ENCODE measurements at regions not wholly inside any gene's neighbourhood (a gene's known extent, or its start where the extent isn't known, plus 50 kb on each side); places are given as distances from the start of the nearest gene placed in this dataset.

GRCh38 chr15:97052513-97052912 lies 722.0 kb downstream of the NR2F2 start:
- no peak overlapping the region for H2AFZ ChIP-seq (ENCODE audit: low read length)
- H3K4me1 ChIP-seq (ENCODE audit: low read length): no peaks in the 10 kb centered on the region
- H3K4me3 ChIP-seq (ENCODE audit: low read length): no peak overlapping the region
- TF ChIP-seq EZH2 (optimal IDR thresholded peaks at IDR 0.05; ENCODE audit: low read depth, low read length) (no peak), CTCF (IDR thresholded peaks at IDR 0.05; ENCODE audit: low read length) (no peak), EZH2phosphoT487 (IDR thresholded peaks at IDR 0.05; ENCODE audit: low read length) (no peak)
- H3K79me2 ChIP-seq (ENCODE audit: low read length): no peaks in the 10 kb centered on the region
- no peaks in the 10 kb centered on the region for H3K9me3 ChIP-seq (replicated peaks; ENCODE audit: insufficient read depth, low read length)
- H4K20me1 ChIP-seq (ENCODE audit: insufficient read depth, low read length): no peaks in the 10 kb centered on the region
- H3K27ac ChIP-seq (ENCODE audit: low read length): no peak overlapping the region
- H3F3A ChIP-seq (ENCODE audit: insufficient read depth, low read length): no peaks in the 10 kb centered on the region
- no peak for DNase-seq
- no peaks in the 10 kb centered on the region for H3K9me2 ChIP-seq (replicated peaks; ENCODE audit: insufficient read depth, low read length)
- H3K36me3 ChIP-seq (replicated peaks; ENCODE audit: insufficient read depth, low read length): no peaks in the 10 kb centered on the region
- H3K4me2 ChIP-seq (ENCODE audit: low read depth, low read length): no peak overlapping the region
- no peaks in the 10 kb centered on the region for H3K27me3 ChIP-seq (replicated peaks; ENCODE audit: insufficient read depth, low read length)
- H3K9ac ChIP-seq (ENCODE audit: low read length): no peak overlapping the region

GRCh38 chr15:97053635-97054034 lies 723.1 kb downstream of the NR2F2 start:
- Histone ChIP-seq H3F3A (ENCODE audit: insufficient read depth, low read length) (no peaks in the 10 kb centered on the region), H3K27me3 (replicated peaks; ENCODE audit: insufficient read depth, low read length) (no peaks in the 10 kb centered on the region), H3K4me1 (ENCODE audit: low read length) (no peaks in the 10 kb centered on the region), H3K9me3 (replicated peaks; ENCODE audit: insufficient read depth, low read length) (no peaks in the 10 kb centered on the region), H2AFZ (ENCODE audit: low read length) (no peak overlapping the region), H3K9me2 (replicated peaks; ENCODE audit: insufficient read depth, low read length) (no peaks in the 10 kb centered on the region), H3K27ac (ENCODE audit: low read length) (no peak overlapping the region), H3K4me2 (ENCODE audit: low read depth, low read length) (no peak overlapping the region), H4K20me1 (ENCODE audit: insufficient read depth, low read length) (no peaks in the 10 kb centered on the region), H3K79me2 (ENCODE audit: low read length) (no peaks in the 10 kb centered on the region), H3K36me3 (replicated peaks; ENCODE audit: insufficient read depth, low read length) (no peaks in the 10 kb centered on the region), H3K4me3 (ENCODE audit: low read length) (no peak overlapping the region), H3K9ac (ENCODE audit: low read length) (no peak overlapping the region)
- TF ChIP-seq EZH2 (optimal IDR thresholded peaks at IDR 0.05; ENCODE audit: low read depth, low read length) (no peak), CTCF (IDR thresholded peaks at IDR 0.05; ENCODE audit: low read length) (no peak), EZH2phosphoT487 (IDR thresholded peaks at IDR 0.05; ENCODE audit: low read length) (no peak)
- DNase-seq: no peak

- no peaks in the 10 kb centered on the region for H3F3A ChIP-seq (ENCODE audit: insufficient read depth, low read length)
- no peaks in the 10 kb centered on the region for H3K4me1 ChIP-seq (ENCODE audit: low read length)
- no peak overlapping the region for H2AFZ ChIP-seq (ENCODE audit: low read length)
- no peaks in the 10 kb centered on the region for H3K9me2 ChIP-seq (replicated peaks; ENCODE audit: insufficient read depth, low read length)
- H3K9ac ChIP-seq (ENCODE audit: low read length): no peak overlapping the region
- H3K4me3 ChIP-seq (ENCODE audit: low read length): no peak overlapping the region
- H4K20me1 ChIP-seq (ENCODE audit: insufficient read depth, low read length): no peaks in the 10 kb centered on the region
- no peak overlapping the region for H3K4me2 ChIP-seq (ENCODE audit: low read depth, low read length)
- no peak for TF ChIP-seq EZH2phosphoT487 (IDR thresholded peaks at IDR 0.05; ENCODE audit: low read length)
- TF ChIP-seq CTCF (IDR thresholded peaks at IDR 0.05; ENCODE audit: low read length): no peak
- no peak for TF ChIP-seq EZH2 (optimal IDR thresholded peaks at IDR 0.05; ENCODE audit: low read depth, low read length)
- H3K9me3 ChIP-seq (replicated peaks; ENCODE audit: insufficient read depth, low read length): no peaks in the 10 kb centered on the region
- no peak overlapping the region for H3K27ac ChIP-seq (ENCODE audit: low read length)
- no peaks in the 10 kb centered on the region for H3K27me3 ChIP-seq (replicated peaks; ENCODE audit: insufficient read depth, low read length)
- no peaks in the 10 kb centered on the region for H3K36me3 ChIP-seq (replicated peaks; ENCODE audit: insufficient read depth, low read length)
- DNase-seq: no peak
- no peaks in the 10 kb centered on the region for H3K79me2 ChIP-seq (ENCODE audit: low read length)
Observed at GRCh38 chr15:97057503-97057902, 727.0 kb downstream of the NR2F2 start.

All from MM.1S (cell line).